Mucosa of rectum (tissue), 2 donors: ENCODE measurements at regions not wholly inside any gene's neighbourhood (a gene's known extent, or its start where the extent isn't known, plus 50 kb on each side); places are given as distances from the start of the nearest gene placed in this dataset.

Experiments
- H3K27ac ChIP-seq, 2 donors: one replicate each; pipeline ENCODE4 v1.7.0; 2013; ENCODE audit warnings: inconsistent platforms in 2 of 2, low read depth in 2 of 2, low read length in 2 of 2
- H3K27me3 ChIP-seq, 2 donors: one replicate each; pipeline ENCODE4 v1.7.0; 2013; ENCODE audit warnings: low read length in 2 of 2; ENCODE audit not compliant: control insufficient read depth in 2 of 2, insufficient read depth in 2 of 2
- H3K36me3 ChIP-seq, 2 donors: one replicate each; pipeline ENCODE4 v1.7.0; 2013; ENCODE audit warnings: low read length in 2 of 2; ENCODE audit not compliant: control insufficient read depth in 2 of 2, insufficient read depth in 2 of 2
- H3K4me1 ChIP-seq, 2 donors: one replicate each; pipeline ENCODE4 v1.7.0; 2013; ENCODE audit warnings: low read length in 2 of 2, mild to moderate bottlenecking in 1 of 2; ENCODE audit not compliant: control insufficient read depth in 2 of 2, insufficient read depth in 2 of 2
- H3K4me3 ChIP-seq, 2 donors: one replicate each; pipeline ENCODE4 v1.7.0; 2013; ENCODE audit warnings: low read length in 2 of 2
- H3K9ac ChIP-seq, 2 donors: one replicate each; pipeline ENCODE4 v1.7.0; 2013; ENCODE audit warnings: low read length in 2 of 2, low read depth in 1 of 2, mild to moderate bottlenecking in 1 of 2
- H3K9me3 ChIP-seq, 2 donors: one replicate each; pipeline ENCODE4 v1.7.0; 2013; ENCODE audit warnings: low read length in 2 of 2; ENCODE audit not compliant: control insufficient read depth in 2 of 2
- donor health status: healthy.
- donor health status: Normal muscosa, but diverticular disease.

- H3K36me3 ChIP-seq = no peaks in the 10 kb centered on the region
These were observed 609.5 kb upstream of the VRK2 start for GRCh38 chr2:57437077-57437476.

DNA sequence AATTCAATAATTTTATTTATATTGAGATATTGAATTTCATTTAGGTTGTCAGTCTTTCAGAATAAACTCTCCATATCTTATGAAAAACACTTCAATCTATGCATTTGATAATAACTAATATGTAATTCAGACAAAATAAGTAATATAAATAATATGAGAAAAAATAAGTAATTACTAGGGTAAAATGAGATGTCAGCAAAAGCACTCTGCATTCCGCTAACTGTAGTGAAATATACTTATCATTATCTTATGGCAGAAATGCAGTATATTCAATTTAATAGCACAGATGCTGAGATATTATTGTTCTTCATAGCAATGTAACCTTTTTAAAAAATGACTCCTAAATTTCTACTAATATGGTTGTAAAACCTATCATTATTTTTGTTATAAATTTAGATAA lies 606.2 kb upstream of the VRK2 start:
- H3K27me3 ChIP-seq = no peaks in the 10 kb centered on the region
- H3K4me1 ChIP-seq = no peaks in the 10 kb centered on the region
- H3K4me3 ChIP-seq = no peak overlapping the region
- H3K27ac ChIP-seq = no peak overlapping the region
- no peaks in the 10 kb centered on the region for H3K9me3 ChIP-seq
- H3K36me3 ChIP-seq = no peaks in the 10 kb centered on the region
- H3K9ac ChIP-seq = no peak overlapping the region

More at GRCh38 chr2:57437077-57437476, 609.5 kb upstream of the VRK2 start:
- H3K27me3 ChIP-seq = no peaks in the 10 kb centered on the region
- H3K4me3 ChIP-seq = no peak overlapping the region
- H3K9ac ChIP-seq = no peak overlapping the region
- no peaks in the 10 kb centered on the region for H3K4me1 ChIP-seq
- H3K27ac ChIP-seq = no peak overlapping the region
- peaks cover 0 to 2% of the 10 kb centered on the region in 2 donors for H3K9me3 ChIP-seq

GRCh38 chr2:57443086-57443485 lies 603.5 kb upstream of the VRK2 start:
- no peaks in the 10 kb centered on the region for H3K36me3 ChIP-seq
- H3K27ac ChIP-seq = no peak overlapping the region
- H3K9ac ChIP-seq = no peak overlapping the region
- no peaks in the 10 kb centered on the region for H3K4me1 ChIP-seq
- no peaks in the 10 kb centered on the region for H3K27me3 ChIP-seq
- no peaks in the 10 kb centered on the region for H3K9me3 ChIP-seq
- H3K4me3 ChIP-seq = no peak overlapping the region

DNA sequence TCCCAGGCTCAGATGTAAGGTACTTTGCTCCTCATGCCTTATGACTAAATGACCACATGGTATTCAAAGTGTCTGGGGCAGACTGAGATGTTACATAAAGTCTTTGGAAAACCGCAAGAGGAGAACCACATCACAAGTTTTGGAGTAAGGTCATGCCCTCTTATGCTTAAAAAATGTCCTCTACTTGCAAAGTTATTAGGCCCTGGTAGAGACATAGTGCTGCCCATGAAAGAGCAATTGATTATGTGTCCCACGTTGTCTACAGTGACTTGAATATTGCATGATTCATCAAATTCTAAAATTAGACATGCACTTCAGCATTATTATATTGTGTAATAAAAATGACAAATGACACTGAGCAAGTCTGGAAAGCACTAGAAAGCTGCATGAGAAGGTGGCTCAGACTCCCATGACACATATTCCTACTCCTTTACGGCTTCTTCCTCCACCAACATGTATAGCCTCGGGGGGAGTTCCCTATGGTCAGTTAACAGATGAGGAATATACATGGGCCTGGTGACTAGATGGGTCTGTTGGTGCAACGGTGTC lies 602.6 kb upstream of the VRK2 start:
- no peak overlapping the region for H3K4me3 ChIP-seq
- H3K27ac ChIP-seq = no peak overlapping the region
- no peaks in the 10 kb centered on the region for H3K27me3 ChIP-seq
- no peaks in the 10 kb centered on the region for H3K36me3 ChIP-seq
- no peaks in the 10 kb centered on the region for H3K4me1 ChIP-seq
- H3K9me3 ChIP-seq = no peaks in the 10 kb centered on the region
- no peak overlapping the region for H3K9ac ChIP-seq

- no peak overlapping the region for H3K27ac ChIP-seq
- no peak overlapping the region for H3K4me3 ChIP-seq
- no peaks in the 10 kb centered on the region for H3K36me3 ChIP-seq
- H3K27me3 ChIP-seq = no peaks in the 10 kb centered on the region
- no peak overlapping the region for H3K9ac ChIP-seq
- H3K9me3 ChIP-seq = no peaks in the 10 kb centered on the region
- H3K4me1 ChIP-seq = no peaks in the 10 kb centered on the region
These were observed 601.7 kb upstream of the VRK2 start for GRCh38 chr2:57444752-57445430.

DNA sequence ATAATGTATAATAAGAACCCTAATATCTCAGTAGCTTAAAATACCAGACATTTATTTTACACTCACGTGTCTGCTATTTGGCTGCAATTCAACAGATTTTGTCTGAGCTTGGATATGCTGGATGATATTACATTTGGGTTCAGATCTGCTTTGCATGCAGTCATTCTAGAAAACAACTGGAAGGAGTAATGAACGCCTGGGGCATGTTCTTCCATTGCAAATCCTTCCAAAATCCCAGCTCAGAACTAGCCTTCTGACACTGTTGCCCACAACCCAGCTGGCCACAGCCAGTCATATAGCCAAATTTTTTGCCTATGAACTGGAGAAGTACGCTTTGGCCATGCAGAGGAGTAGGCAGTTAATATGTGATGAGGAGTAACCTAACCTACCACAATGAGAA lies 597.8 kb upstream of the VRK2 start:
- H3K36me3 ChIP-seq = no peaks in the 10 kb centered on the region
- no peak overlapping the region for H3K9ac ChIP-seq
- H3K27ac ChIP-seq = no peak overlapping the region
- no peaks in the 10 kb centered on the region for H3K4me1 ChIP-seq
- no peak overlapping the region for H3K4me3 ChIP-seq
- no peaks in the 10 kb centered on the region for H3K27me3 ChIP-seq
- no peaks in the 10 kb centered on the region for H3K9me3 ChIP-seq

DNA sequence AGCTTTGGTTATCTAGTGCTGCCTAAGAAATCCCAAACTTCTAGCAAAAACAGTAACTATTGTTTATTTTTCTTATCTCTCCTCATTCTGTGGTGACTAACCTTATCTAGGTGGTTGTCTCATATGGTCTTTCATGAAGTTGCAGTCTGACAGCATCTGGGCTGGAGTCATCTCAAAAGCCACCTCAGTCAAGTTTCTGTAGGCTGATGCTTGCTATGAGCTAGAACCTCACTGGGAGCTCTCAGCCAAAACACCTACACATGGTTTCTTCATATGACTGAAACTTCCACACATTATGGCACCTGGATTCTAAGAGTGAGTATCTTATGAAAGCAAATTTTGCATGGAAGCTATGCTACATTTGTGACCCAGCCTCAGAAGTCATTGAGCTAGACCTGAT lies 596.4 kb upstream of the VRK2 start:
- Histone ChIP-seq H3K27ac (no peak overlapping the region), H3K9ac (no peak overlapping the region), H3K4me1 (no peaks in the 10 kb centered on the region), H3K4me3 (no peak overlapping the region), H3K27me3 (no peaks in the 10 kb centered on the region), H3K9me3 (no peaks in the 10 kb centered on the region), H3K36me3 (no peaks in the 10 kb centered on the region)

DNA sequence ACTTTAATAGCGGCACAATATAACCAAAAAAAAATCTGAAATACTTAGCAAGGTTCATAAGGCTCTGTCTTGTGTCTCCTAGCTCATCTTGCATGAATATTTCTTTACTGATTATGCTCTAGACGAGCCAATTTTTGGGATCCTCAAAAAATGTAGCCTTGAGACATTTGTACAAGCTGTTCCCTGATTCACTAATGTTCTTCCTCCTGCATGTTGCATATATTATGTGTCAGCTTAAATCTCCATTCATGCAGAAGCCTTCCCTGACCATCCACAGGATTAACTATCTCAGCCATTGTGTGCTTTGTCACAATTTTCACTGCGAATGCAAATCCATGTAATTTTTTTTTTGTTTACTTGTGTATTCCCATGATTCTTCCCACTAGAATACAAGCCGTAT lies 594.0 kb upstream of the VRK2 start:
- H3K9ac ChIP-seq = no peak overlapping the region
- no peaks in the 10 kb centered on the region for H3K27me3 ChIP-seq
- no peaks in the 10 kb centered on the region for H3K9me3 ChIP-seq
- H3K4me3 ChIP-seq = no peak overlapping the region
- H3K27ac ChIP-seq = no peak overlapping the region
- H3K4me1 ChIP-seq = no peaks in the 10 kb centered on the region
- no peaks in the 10 kb centered on the region for H3K36me3 ChIP-seq

DNA sequence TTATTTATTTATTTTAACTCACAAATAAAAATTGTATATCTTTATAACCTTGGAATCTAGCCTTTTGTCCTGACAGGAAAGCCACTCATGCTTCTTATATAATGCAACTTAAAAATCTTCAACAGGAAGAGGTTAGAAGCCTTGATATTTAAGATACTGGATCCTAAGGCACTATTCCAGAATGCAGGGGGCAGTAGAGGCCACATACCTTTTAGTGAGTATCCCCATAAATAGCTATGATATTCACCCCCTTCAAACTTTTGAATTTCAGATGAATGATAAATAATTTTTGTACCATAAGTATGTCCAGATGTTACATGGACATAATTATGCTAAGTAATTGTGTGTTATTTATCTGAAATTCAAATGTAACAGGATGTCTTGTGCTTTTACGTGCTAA lies 592.7 kb upstream of the VRK2 start:
- H3K4me3 ChIP-seq = no peak overlapping the region
- H3K27me3 ChIP-seq = no peaks in the 10 kb centered on the region
- no peaks in the 10 kb centered on the region for H3K36me3 ChIP-seq
- H3K4me1 ChIP-seq = no peaks in the 10 kb centered on the region
- H3K9ac ChIP-seq = no peak overlapping the region
- H3K27ac ChIP-seq = no peak overlapping the region
- no peaks in the 10 kb centered on the region for H3K9me3 ChIP-seq

DNA sequence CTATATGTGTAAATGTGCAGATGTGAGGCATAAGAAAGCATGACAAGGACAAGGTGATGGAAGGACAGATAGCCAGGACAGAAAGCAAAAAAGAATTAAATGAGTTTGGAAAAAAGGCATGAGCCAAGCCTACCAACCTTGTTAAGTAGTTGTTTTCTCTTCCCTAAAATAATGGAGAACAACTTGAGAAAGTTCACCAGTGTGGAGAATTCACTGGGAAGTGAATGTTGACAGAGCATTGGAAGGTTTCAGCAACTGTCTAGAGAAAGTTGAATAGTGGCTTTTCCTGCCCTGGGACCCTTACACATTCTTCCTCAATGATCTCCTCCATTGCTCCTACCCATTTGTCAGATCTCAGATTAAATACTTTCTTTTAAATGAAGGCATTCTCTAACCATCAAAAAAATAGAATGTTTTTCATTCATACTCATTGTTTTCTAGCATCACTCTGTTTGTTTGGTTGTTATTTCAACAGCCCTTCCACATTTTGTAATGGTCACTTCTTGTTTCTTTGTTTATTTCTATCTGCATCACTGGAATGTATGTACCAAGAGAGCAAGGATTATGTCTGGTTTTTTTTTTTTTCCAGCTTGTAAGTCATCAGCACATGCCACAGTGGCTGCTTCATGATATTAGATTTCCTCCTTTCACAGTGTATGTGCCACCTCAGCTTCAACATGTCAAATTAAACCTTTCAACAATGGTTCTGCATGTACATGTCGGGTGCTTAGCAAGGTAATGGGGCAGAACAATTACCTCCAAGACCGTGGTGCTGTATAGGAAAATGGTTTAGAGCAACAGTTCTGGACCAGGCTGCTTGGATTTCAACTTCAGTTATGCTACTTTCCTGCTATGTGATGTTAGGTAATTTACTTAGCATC lies 586.0 kb upstream of the VRK2 start:
- Histone ChIP-seq H3K4me1 (no peaks in the 10 kb centered on the region), H3K27ac (no peak overlapping the region), H3K9me3 (no peaks in the 10 kb centered on the region), H3K36me3 (no peaks in the 10 kb centered on the region), H3K4me3 (no peak overlapping the region), H3K27me3 (no peaks in the 10 kb centered on the region), H3K9ac (no peak overlapping the region)
